HepG2 (cell line): ENCODE measurements at regions not wholly inside any gene's neighbourhood (a gene's known extent, or its start where the extent isn't known, plus 50 kb on each side); places are given as distances from the start of the nearest gene placed in this dataset.

Experiments
- ATF7-NPFF ChIP-seq: sonication (generic); formaldehyde crosslinking; IDR thresholded peaks from 2 replicates; pipeline ENCODE4 v1.8.1; 2023; ENCODE audit warnings: mild to moderate bottlenecking, low read depth, missing genetic modification reagents, moderate library complexity
- LCORL ChIP-seq, 2 experiments: fragments of 450-650 bp in 1 of 2; sonication (generic) in 1 of 2; formaldehyde crosslinking in 1 of 2; IDR thresholded peaks; 2 replicates each; pipeline versions ENCODE4 v1.5.0 to v1.6.1; 2017 to 2020; ENCODE audit warnings: antibody characterized with exemption in 1 of 2, missing genetic modification reagents in 1 of 2
- NFKB2 ChIP-seq: sonication (generic); formaldehyde crosslinking; IDR thresholded peaks from 2 replicates; pipeline ENCODE4 v1.4.0; 2020; ENCODE audit warnings: missing genetic modification reagents, borderline replicate concordance
- NFYB ChIP-seq: sonication (generic); formaldehyde crosslinking; IDR thresholded peaks from 2 replicates; pipeline ENCODE4 v1.4.0; 2020; ENCODE audit warnings: missing genetic modification reagents
- PHF20 ChIP-seq: sonication (generic); formaldehyde crosslinking; IDR thresholded peaks from 2 replicates; pipeline ENCODE4 v1.5.0; 2020; ENCODE audit warnings: mild to moderate bottlenecking, missing genetic modification reagents
- ZNF142 ChIP-seq: sonication (generic); formaldehyde crosslinking; IDR thresholded peaks from 2 replicates; pipeline ENCODE4 v1.4.0; 2020; ENCODE audit warnings: missing genetic modification reagents
- ZNF264 ChIP-seq: sonication (generic); formaldehyde crosslinking; IDR thresholded peaks from 2 replicates; pipeline ENCODE4 v1.4.0; 2020; ENCODE audit warnings: missing genetic modification reagents
- ZNF3 ChIP-seq: IDR thresholded peaks from 2 replicates; pipeline ENCODE4 v1.7.0; 2017; ENCODE audit warnings: inconsistent platforms

- TF ChIP-seq ZNF142 (CRISPR knock-in tag) (no peak), ZNF3 (CRISPR knock-in tag) (no peak), PHF20 (CRISPR knock-in tag) (no peak), LCORL (IDR thresholded peaks at IDR 0.05) (no peak), LCORL (CRISPR knock-in tag; IDR thresholded peaks at IDR 0.05) (no peak), NFYB (CRISPR knock-in tag) (no peak), NFKB2 (CRISPR knock-in tag) (no peak), ZNF264 (CRISPR knock-in tag) (no peak), ATF7-NPFF (CRISPR knock-in tag) (no peak)
These were observed 182.6 kb upstream of the CXCL12 start (continued) for GRCh38 chr10:44567471-44567870.
